ENCODE measurements at regions not wholly inside any gene's neighbourhood (a gene's known extent, or its start where the extent isn't known, plus 50 kb on each side); places are given as distances from the start of the nearest gene placed in this dataset.
"Not testable (repeated sequence)": the region's sequence is repeated elsewhere in the genome, so short reads cannot be mapped to it uniquely, and the experiment has no call there.

- DNase-seq (ENCODE audit: low read depth in 2 of 2) = no peak
These were observed 309.2 kb upstream of the SATB1 start for GRCh38 chr3:18734309-18734708.

- no peak for DNase-seq (ENCODE audit: low read depth in 2 of 2)
These were observed 307.3 kb upstream of the SATB1 start for GRCh38 chr3:18732474-18732873.

GRCh38 chr3:18730491-18730890 is 305.4 kb upstream of the SATB1 start:
- no peak for DNase-seq (ENCODE audit: low read depth in 2 of 2)

GRCh38 chr3:18729671-18730070 is 304.5 kb upstream of the SATB1 start:
- DNase-seq (ENCODE audit: low read depth in 2 of 2) = no peak

GRCh38 chr3:18725668-18726407 is 300.7 kb upstream of the SATB1 start:
- no peak for DNase-seq (ENCODE audit: low read depth in 2 of 2)

- DNase-seq (ENCODE audit: low read depth in 2 of 2) = no peak
These were observed 299.3 kb upstream of the SATB1 start for GRCh38 chr3:18724456-18724855.

GRCh38 chr3:18723206-18723810 is 298.2 kb upstream of the SATB1 start:
- no peak for DNase-seq (ENCODE audit: low read depth in 2 of 2)

GRCh38 chr3:18720543-18720942 is 295.4 kb upstream of the SATB1 start:
- DNase-seq (ENCODE audit: low read depth in 2 of 2) = no peak

GRCh38 chr3:18717598-18717997 is 292.5 kb upstream of the SATB1 start:
- DNase-seq (ENCODE audit: low read depth in 2 of 2) = no peak

GRCh38 chr3:18716821-18717220 is 291.7 kb upstream of the SATB1 start:
- no peak for DNase-seq (ENCODE audit: low read depth in 2 of 2)

GRCh38 chr3:18716101-18716500 is 291.0 kb upstream of the SATB1 start:
- DNase-seq (ENCODE audit: low read depth in 2 of 2) = no peak

GRCh38 chr3:18715208-18715607 is 290.1 kb upstream of the SATB1 start:
- DNase-seq (ENCODE audit: low read depth in 2 of 2) = no peak

- DNase-seq (ENCODE audit: low read depth in 2 of 2) = no peak
These were observed 288.4 kb upstream of the SATB1 start for GRCh38 chr3:18713577-18713951.

GRCh38 chr3:18712713-18713576 is 287.8 kb upstream of the SATB1 start:
- DNase-seq (ENCODE audit: low read depth in 2 of 2) = no peak

- no peak for DNase-seq (ENCODE audit: low read depth in 2 of 2)
These were observed 279.2 kb upstream of the SATB1 start for GRCh38 chr3:18704326-18704725.

- no peak for DNase-seq (ENCODE audit: low read depth in 2 of 2)
These were observed 278.7 kb upstream of the SATB1 start for GRCh38 chr3:18703798-18704197.

GRCh38 chr3:18693588-18694329 is 268.6 kb upstream of the SATB1 start:
- DNase-seq (ENCODE audit: low read depth in 2 of 2) = not testable (repeated sequence)

GRCh38 chr3:18687286-18687685 is 262.1 kb upstream of the SATB1 start:
- no peak for DNase-seq (ENCODE audit: low read depth in 2 of 2)

GRCh38 chr3:18683900-18684299 is 258.8 kb upstream of the SATB1 start:
- DNase-seq (ENCODE audit: low read depth in 2 of 2) = no peak

GRCh38 chr3:18681818-18682345 is 256.7 kb upstream of the SATB1 start:
- no peak for DNase-seq (ENCODE audit: low read depth in 2 of 2)

- no peak for DNase-seq (ENCODE audit: low read depth in 2 of 2)
These were observed 255.6 kb upstream of the SATB1 start for GRCh38 chr3:18680758-18681157.

GRCh38 chr3:18679238-18679637 is 254.1 kb upstream of the SATB1 start:
- no peak for DNase-seq (ENCODE audit: low read depth in 2 of 2)

All from stimulated activated CD4-positive, alpha-beta T cell treated with anti-CD3 and anti-CD28 coated beads, Interleukin-1b, Interleukin-23, amount 100 ng/mL, for 1 hour (primary cell).